MM.1S (cell line): ENCODE measurements at regions not wholly inside any gene's neighbourhood (a gene's known extent, or its start where the extent isn't known, plus 50 kb on each side); places are given as distances from the start of the nearest gene placed in this dataset.

Source experiments
- DNase-seq: peaks from one replicate; pipeline ENCODE4 v3.0.0-alpha.2; 2015
- H2AFZ ChIP-seq: fragments of 300-600 bp; sonication (generic); 2 replicates; pipeline ENCODE4 v1.6.0; 2016; ENCODE audit warnings: antibody characterized with exemption, low read length
- H3F3A ChIP-seq: fragments of 300-600 bp; sonication (generic); 2 replicates; pipeline ENCODE4 v1.6.1; 2016; ENCODE audit warnings: mild to moderate bottlenecking, antibody characterized with exemption, low read length, moderate library complexity, mixed read lengths; ENCODE audit not compliant: insufficient read depth
- H3K27ac ChIP-seq: fragments of 300-600 bp; sonication (generic); 2 replicates; pipeline ENCODE4 v1.5.1; 2016; ENCODE audit warnings: mild to moderate bottlenecking, low read length
- H3K27me3 ChIP-seq: fragments of 300-600 bp; sonication (generic); replicated peaks from 2 replicates; pipeline ENCODE4 v1.6.0; 2016; ENCODE audit warnings: low read length; ENCODE audit not compliant: insufficient read depth
- H3K36me3 ChIP-seq: fragments of 300-600 bp; sonication (generic); replicated peaks from 2 replicates; pipeline ENCODE4 v1.6.1; 2016; ENCODE audit warnings: mild to moderate bottlenecking, low read length, mixed read lengths; ENCODE audit not compliant: insufficient read depth
- H3K4me1 ChIP-seq: fragments of 300-600 bp; sonication (generic); 2 replicates; pipeline ENCODE4 v1.6.1; 2016; ENCODE audit warnings: low read length, mixed read lengths
- H3K4me2 ChIP-seq: fragments of 300-600 bp; sonication (generic); 2 replicates; pipeline ENCODE4 v1.6.0; 2016; ENCODE audit warnings: low read depth, low read length
- H3K4me3 ChIP-seq: fragments of 300-600 bp; sonication (generic); 2 replicates; pipeline ENCODE4 v1.5.1; 2016; ENCODE audit warnings: low read length, mixed read lengths
- H3K79me2 ChIP-seq: fragments of 300-600 bp; sonication (generic); 2 replicates; pipeline ENCODE4 v1.6.1; 2016; ENCODE audit warnings: mixed run types, low read length, mixed read lengths
- H3K9ac ChIP-seq: fragments of 300-600 bp; sonication (generic); 2 replicates; pipeline ENCODE4 v1.6.1; 2016; ENCODE audit warnings: low read length, mixed read lengths
- H3K9me2 ChIP-seq: fragments of 300-600 bp; sonication (generic); replicated peaks from 2 replicates; pipeline ENCODE4 v1.6.1; 2016; ENCODE audit warnings: mild to moderate bottlenecking, low read length, mixed read lengths; ENCODE audit not compliant: insufficient read depth
- H3K9me3 ChIP-seq: fragments of 300-600 bp; sonication (generic); replicated peaks from 2 replicates; pipeline ENCODE4 v1.6.1; 2016; ENCODE audit warnings: mild to moderate bottlenecking, low read length, mixed read lengths; ENCODE audit not compliant: insufficient read depth
- H4K20me1 ChIP-seq: fragments of 300-600 bp; sonication (generic); 2 replicates; pipeline ENCODE4 v1.6.1; 2016; ENCODE audit warnings: mild to moderate bottlenecking, low read length, moderate library complexity, mixed read lengths; ENCODE audit not compliant: insufficient read depth
- CTCF ChIP-seq: fragments of 300-600 bp; sonication (generic); IDR thresholded peaks from 2 replicates; pipeline ENCODE4 v1.5.1; 2016; ENCODE audit warnings: antibody characterized with exemption, low read length, mixed read lengths
- EZH2 ChIP-seq: fragments of 300-600 bp; sonication (generic); optimal IDR thresholded peaks from 2 replicates; pipeline ENCODE3; 2017; ENCODE audit warnings: low read depth, mild to moderate bottlenecking, antibody characterized with exemption, low read length, mixed read lengths
- EZH2phosphoT487 ChIP-seq: fragments of 300-600 bp; sonication (generic); IDR thresholded peaks from 2 replicates; pipeline ENCODE4 v1.6.1; 2018; ENCODE audit warnings: antibody characterized with exemption, low read length

GRCh38 chr3:44012160-44012899 lies 229.4 kb upstream of the TOPAZ1 start:
- no peaks in the 10 kb centered on the region for H3F3A ChIP-seq
- H3K27me3 ChIP-seq: no peaks in the 10 kb centered on the region
- no peaks in the 10 kb centered on the region for H4K20me1 ChIP-seq
- no peak for DNase-seq
- H3K9ac ChIP-seq: no peak overlapping the region
- no peaks in the 10 kb centered on the region for H3K79me2 ChIP-seq
- H3K36me3 ChIP-seq: no peaks in the 10 kb centered on the region
- H3K4me1 ChIP-seq: no peaks in the 10 kb centered on the region
- no peaks in the 10 kb centered on the region for H3K9me3 ChIP-seq
- H3K4me3 ChIP-seq: no peak overlapping the region
- H3K9me2 ChIP-seq: no peaks in the 10 kb centered on the region
- no peak overlapping the region for H2AFZ ChIP-seq
- TF ChIP-seq CTCF: no peak
- no peak for TF ChIP-seq EZH2
- no peak for TF ChIP-seq EZH2phosphoT487
- no peak overlapping the region for H3K4me2 ChIP-seq
- H3K27ac ChIP-seq: no peak overlapping the region

- H3K27ac ChIP-seq: no peak overlapping the region
- no peaks in the 10 kb centered on the region for H3K27me3 ChIP-seq
- no peak overlapping the region for H3K9ac ChIP-seq
- H3F3A ChIP-seq: no peaks in the 10 kb centered on the region
- H3K9me2 ChIP-seq: no peaks in the 10 kb centered on the region
- H4K20me1 ChIP-seq: no peaks in the 10 kb centered on the region
- H2AFZ ChIP-seq: no peak overlapping the region
- no peaks in the 10 kb centered on the region for H3K36me3 ChIP-seq
- TF ChIP-seq EZH2 (no peak), EZH2phosphoT487 (no peak), CTCF (no peak)
- no peaks in the 10 kb centered on the region for H3K9me3 ChIP-seq
- no peak overlapping the region for H3K4me2 ChIP-seq
- DNase-seq: no peak
- no peak overlapping the region for H3K4me3 ChIP-seq
- H3K4me1 ChIP-seq: no peaks in the 10 kb centered on the region
- no peaks in the 10 kb centered on the region for H3K79me2 ChIP-seq
Measured at GRCh38 chr3:44013967-44014366, 227.7 kb upstream of the TOPAZ1 start.

GRCh38 chr3:44015170-44015569 lies 226.5 kb upstream of the TOPAZ1 start:
- Histone ChIP-seq H2AFZ (no peak overlapping the region), H3K4me1 (no peaks in the 10 kb centered on the region), H3F3A (no peaks in the 10 kb centered on the region), H3K9ac (no peak overlapping the region), H3K79me2 (no peaks in the 10 kb centered on the region), H3K27me3 (no peaks in the 10 kb centered on the region), H3K27ac (no peak overlapping the region), H3K4me2 (no peak overlapping the region), H3K9me2 (no peaks in the 10 kb centered on the region), H3K4me3 (no peak overlapping the region), H4K20me1 (no peaks in the 10 kb centered on the region), H3K36me3 (no peaks in the 10 kb centered on the region), H3K9me3 (no peaks in the 10 kb centered on the region)
- DNase-seq: no peak
- no peak for TF ChIP-seq EZH2phosphoT487
- TF ChIP-seq EZH2: no peak
- TF ChIP-seq CTCF: no peak
